Panc1 (cell line): ENCODE measurements at regions not wholly inside any gene's neighbourhood (a gene's known extent, or its start where the extent isn't known, plus 50 kb on each side); places are given as distances from the start of the nearest gene placed in this dataset.

Experiments
- ATAC-seq: fragments of 200-7000 bp; cut with Tn5 transposase; 2 replicates; pipeline ENCODE4 v1.9.1; 2020; ENCODE audit warnings: mild to moderate bottlenecking, moderate library complexity
- BruUV-seq: library from RNA; stranded (reverse); fragments of 400-500 nt; replicated peaks from 2 replicates; lab custom pipeline; 2021; lab: Mats Ljungman, UMichigan
- CTCF ChIA-PET: fragments of 300-600 bp; sonication (Branson Sonifier 250); formaldehyde crosslinking; loops from one replicate; lab custom pipeline; 2022; ENCODE audit warnings: antibody characterized with exemption; lab: Charles Lee
- POLR2A ChIA-PET: fragments of 300-600 bp; sonication (Branson Sonifier 250); formaldehyde crosslinking; loops from one replicate; lab custom pipeline; 2022; ENCODE audit warnings: antibody characterized with exemption; lab: Charles Lee
- DNase-seq: peaks from one replicate; pipeline ENCODE4 v3.0.0-alpha.2; 2010; ENCODE audit warnings: low read depth, low spot score
- H3K27ac ChIP-seq: 2 replicates; pipeline ENCODE4 v1.5.1; 2011; ENCODE audit warnings: mild to moderate bottlenecking, low read length, inconsistent platforms
- H3K27me3 ChIP-seq: fragments of 200-500 bp; sonication (Bioruptor generic); 2 replicates; pipeline ENCODE4 v1.6.0; 2014; ENCODE audit warnings: low read length, inconsistent platforms; ENCODE audit not compliant: control insufficient read depth, insufficient read depth
- H3K36me3 ChIP-seq: fragments of 200-500 bp; sonication (Bioruptor generic); 2 replicates; pipeline ENCODE4 v1.5.1; 2014; ENCODE audit warnings: inconsistent platforms, mild to moderate bottlenecking, low read length, moderate library complexity; ENCODE audit not compliant: control insufficient read depth, insufficient read depth
- H3K4me1 ChIP-seq: 2 replicates; pipeline ENCODE4 v1.5.1; 2011; ENCODE audit warnings: inconsistent platforms, mild to moderate bottlenecking, low read length, moderate library complexity; ENCODE audit not compliant: control insufficient read depth, insufficient read depth
- H3K4me3 ChIP-seq, 2 experiments: 2 replicates each; pipeline ENCODE4 v1.5.1; 2011 to 2012; ENCODE audit warnings: low read depth in 2 of 2, low read length in 2 of 2, mild to moderate bottlenecking in 2 of 2, inconsistent platforms in 1 of 2, moderate library complexity in 1 of 2
- H3K9me3 ChIP-seq: fragments of 200-500 bp; sonication (Bioruptor generic); 2 replicates; pipeline ENCODE4 v1.5.1; 2014; ENCODE audit warnings: low read depth, mild to moderate bottlenecking, inconsistent platforms, low read length, moderate library complexity; ENCODE audit not compliant: control insufficient read depth, insufficient read depth
- CTCF ChIP-seq: fragments of 450-650 bp; IDR thresholded peaks from 2 replicates; pipeline ENCODE4 v1.5.1; 2017; ENCODE audit warnings: mild to moderate bottlenecking
- POLR2AphosphoS5 ChIP-seq: IDR thresholded peaks from 2 replicates; pipeline ENCODE4 v1.6.1; 2012; ENCODE audit warnings: mild to moderate bottlenecking, low read depth, low read length, moderate library complexity
- REST ChIP-seq, 2 experiments: IDR thresholded peaks; 2 replicates each; pipeline ENCODE4 v1.6.1; 2011 to 2012; ENCODE audit warnings: low read depth in 2 of 2, control low read depth in 1 of 2, low read length in 1 of 2, mild to moderate bottlenecking in 1 of 2, moderate library complexity in 1 of 2; ENCODE audit not compliant: insufficient read depth in 1 of 2
- SIN3A ChIP-seq: IDR thresholded peaks from 2 replicates; pipeline ENCODE4 v1.6.1; 2012; ENCODE audit warnings: low read depth, mild to moderate bottlenecking, low read length, moderate library complexity, borderline replicate concordance; ENCODE audit not compliant: insufficient read depth
- TCF7L2 ChIP-seq: IDR thresholded peaks from 2 replicates; pipeline ENCODE4 v1.6.1; 2011; ENCODE audit warnings: mild to moderate bottlenecking, low read depth, low read length, inconsistent platforms
- in situ Hi-C: cut with HindIII; loops from 2 replicates; pipeline ENCODE4 v1.10.0; 2016; ENCODE audit warnings: low sequenced_read_pairs, low pct_unique_long_range_greater_than_20kb
- intact Hi-C: fragments of 100-400 bp; cut with micrococcal nuclease; formaldehyde crosslinking; loops from one replicate; pipeline ENCODE4 v1.10.0; 2022; ENCODE audit not compliant: unreplicated experiment

GRCh38 chr11:122398167-122398566, 257.4 kb upstream of the UBASH3B start:
- intact Hi-C loops: no loop called here
- in situ Hi-C loops: no loop called here
- H3K27ac ChIP-seq: no peak overlapping the region
- ChIA-PET POLR2A (no interaction called here), CTCF (no interaction called here)
- ATAC-seq (no peak), DNase-seq (no peak)
- peaks cover 5% of the 10 kb centered on the region; the same call in 1 of the 2 replicates for H3K27me3 ChIP-seq
- no peak for TF ChIP-seq TCF7L2
- no peak for TF ChIP-seq CTCF
- no peak for TF ChIP-seq POLR2AphosphoS5
- no peak for TF ChIP-seq SIN3A
- TF ChIP-seq REST (IDR thresholded peaks at IDR 0.05; ENCODE audit: insufficient read depth in 1 of 2, low read depth in 2 of 2, low read length in 1 of 2): no peak
- H3K9me3 ChIP-seq: no peaks in the 10 kb centered on the region
- H3K4me1 ChIP-seq: no peaks in the 10 kb centered on the region
- no peaks in the 10 kb centered on the region for H3K36me3 ChIP-seq
- no peak overlapping the region for H3K4me3 ChIP-seq
- BruUV-seq: no TSS peak

GRCh38 chr11:122395282-122395681, 260.2 kb upstream of the UBASH3B start:
- peaks cover 5% of the 10 kb centered on the region; the same call in 1 of the 2 replicates for H3K27me3 ChIP-seq
- intact Hi-C loops: no loop called here
- H3K27ac ChIP-seq: no peak overlapping the region
- in situ Hi-C loops: no loop called here
- no peak for TF ChIP-seq REST (IDR thresholded peaks at IDR 0.05; ENCODE audit: insufficient read depth in 1 of 2, low read depth in 2 of 2, low read length in 1 of 2)
- no peak for TF ChIP-seq POLR2AphosphoS5
- no peak for TF ChIP-seq SIN3A
- TF ChIP-seq CTCF: no peak
- TF ChIP-seq TCF7L2: no peak
- POLR2A ChIA-PET: no interaction called here
- no peaks in the 10 kb centered on the region for H3K36me3 ChIP-seq
- no TSS peak for BruUV-seq
- ATAC-seq (no peak), DNase-seq (no peak)
- no peaks in the 10 kb centered on the region for H3K4me1 ChIP-seq
- H3K4me3 ChIP-seq: no peak overlapping the region
- no peaks in the 10 kb centered on the region for H3K9me3 ChIP-seq
- CTCF ChIA-PET: no interaction called here
